ENCODE measurements at regions not wholly inside any gene's neighbourhood (a gene's known extent, or its start where the extent isn't known, plus 50 kb on each side); places are given as distances from the start of the nearest gene placed in this dataset.

DNA sequence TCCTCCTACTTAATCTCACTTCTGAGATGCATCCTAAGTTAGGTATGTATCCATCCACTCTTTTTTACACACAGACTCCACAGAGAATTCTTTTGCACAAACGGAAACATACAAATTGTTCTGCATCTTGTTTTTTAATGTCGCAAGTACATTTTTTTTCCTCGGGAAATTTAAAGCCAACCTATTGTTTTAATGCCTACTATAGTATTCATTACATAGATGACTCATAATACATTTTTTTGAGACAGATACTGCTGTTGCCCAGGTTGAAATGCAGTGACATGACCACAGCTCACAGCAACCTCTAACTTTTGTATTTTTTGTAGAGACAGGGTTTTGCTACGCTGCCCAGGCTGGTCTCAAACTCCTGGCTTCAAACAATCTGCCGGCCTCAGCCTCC, 90.8 kb upstream of the TMEM45B start:
- TF ChIP-seq, protein P1, sequence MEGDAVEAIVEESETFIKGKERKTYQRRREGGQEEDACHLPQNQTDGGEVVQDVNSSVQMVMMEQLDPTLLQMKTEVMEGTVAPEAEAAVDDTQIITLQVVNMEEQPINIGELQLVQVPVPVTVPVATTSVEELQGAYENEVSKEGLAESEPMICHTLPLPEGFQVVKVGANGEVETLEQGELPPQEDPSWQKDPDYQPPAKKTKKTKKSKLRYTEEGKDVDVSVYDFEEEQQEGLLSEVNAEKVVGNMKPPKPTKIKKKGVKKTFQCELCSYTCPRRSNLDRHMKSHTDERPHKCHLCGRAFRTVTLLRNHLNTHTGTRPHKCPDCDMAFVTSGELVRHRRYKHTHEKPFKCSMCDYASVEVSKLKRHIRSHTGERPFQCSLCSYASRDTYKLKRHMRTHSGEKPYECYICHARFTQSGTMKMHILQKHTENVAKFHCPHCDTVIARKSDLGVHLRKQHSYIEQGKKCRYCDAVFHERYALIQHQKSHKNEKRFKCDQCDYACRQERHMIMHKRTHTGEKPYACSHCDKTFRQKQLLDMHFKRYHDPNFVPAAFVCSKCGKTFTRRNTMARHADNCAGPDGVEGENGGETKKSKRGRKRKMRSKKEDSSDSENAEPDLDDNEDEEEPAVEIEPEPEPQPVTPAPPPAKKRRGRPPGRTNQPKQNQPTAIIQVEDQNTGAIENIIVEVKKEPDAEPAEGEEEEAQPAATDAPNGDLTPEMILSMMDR (IDR thresholded peaks at IDR 0.05): no peak
- TF ChIP-seq POLR2A (IDR thresholded peaks at IDR 0.05): no peak
